DMS153 (cell line): ENCODE measurements at regions not wholly inside any gene's neighbourhood (a gene's known extent, or its start where the extent isn't known, plus 50 kb on each side); places are given as distances from the start of the nearest gene placed in this dataset.
A peak's percentile ranks its signal among the peaks of the same experiment; 100 is the strongest.

Source experiments
- DNase-seq: peaks from one replicate; lab custom pipeline; 2025; lab: John Stamatoyannopoulos, UW

- DNase-seq: no peak
Observed at GRCh38 chr2:122108186-122108585, 352.7 kb downstream of the TSN start.

GRCh38 chr2:122112216-122113005 lies 357.0 kb downstream of the TSN start:
- DNase-seq: no peak

- no peak for DNase-seq
Observed at GRCh38 chr2:122114421-122114820, 359.0 kb downstream of the TSN start.

GRCh38 chr2:122117371-122117770 lies 361.9 kb downstream of the TSN start:
- DNase-seq: no peak

- DNase-seq: no peak
Observed at GRCh38 chr2:122129399-122129798, 373.9 kb downstream of the TSN start.

- no peak for DNase-seq
Observed at GRCh38 chr2:122132147-122132691, 376.8 kb downstream of the TSN start.

- DNase-seq: no peak
Observed at GRCh38 chr2:122135021-122135937, 379.8 kb downstream of the TSN start.

- DNase-seq: no peak
Observed at GRCh38 chr2:122136056-122136455, 380.6 kb downstream of the TSN start.

GRCh38 chr2:122138561-122138960 lies 383.1 kb downstream of the TSN start:
- DNase-seq: no peak

- no peak for DNase-seq
Observed at GRCh38 chr2:122139739-122140420, 384.4 kb downstream of the TSN start.

- DNase-seq: no peak
Observed at GRCh38 chr2:122144884-122145283, 389.4 kb downstream of the TSN start.

- DNase-seq: peak; percentile 48
Observed at GRCh38 chr2:122145856-122146255, 390.4 kb downstream of the TSN start.

GRCh38 chr2:122148128-122148767 lies 392.8 kb downstream of the TSN start:
- no peak for DNase-seq

GRCh38 chr2:122150524-122151280 lies 395.3 kb downstream of the TSN start:
- DNase-seq: no peak

GRCh38 chr2:122152571-122152970 lies 397.1 kb downstream of the TSN start:
- no peak for DNase-seq

GRCh38 chr2:122156176-122156890 lies 400.9 kb downstream of the TSN start:
- DNase-seq: no peak

GRCh38 chr2:122157158-122157557 lies 401.7 kb downstream of the TSN start:
- DNase-seq: no peak

- no peak for DNase-seq
Observed at GRCh38 chr2:122163617-122164016, 408.2 kb downstream of the TSN start.

GRCh38 chr2:122164964-122165363 lies 409.5 kb downstream of the TSN start:
- no peak for DNase-seq

GRCh38 chr2:122166820-122167219 lies 411.4 kb downstream of the TSN start:
- DNase-seq: no peak
